HEK293 (cell line): ENCODE measurements at regions not wholly inside any gene's neighbourhood (a gene's known extent, or its start where the extent isn't known, plus 50 kb on each side); places are given as distances from the start of the nearest gene placed in this dataset.

ENCODE experiments used
- CTCF ChIA-PET: fragments of 350-600 bp; formaldehyde crosslinking; extraction: SDS; loops from one replicate; lab custom pipeline; 2021; ENCODE audit warnings: antibody characterized with exemption; lab: Yijun Ruan, JAX
- POLR2A ChIA-PET: fragments of 300-600 bp; formaldehyde crosslinking; extraction: SDS; loops from one replicate; lab custom pipeline; 2020; ENCODE audit warnings: antibody characterized with exemption, inconsistent platforms; lab: Yijun Ruan, JAX
- H3K27ac ChIP-seq: fragments of 200-500 bp; sonication (Bioruptor generic); 2 replicates; pipeline ENCODE4 v1.5.1; 2014; ENCODE audit warnings: low read depth, low read length, control low read depth, inconsistent platforms; ENCODE audit errors: extremely low read depth
- H3K36me3 ChIP-seq, 2 experiments: fragments of 200-500 bp in 1 of 2; sonication (Bioruptor generic) in 1 of 2; 1 replicate in 1 of 2; 2 replicates in 1 of 2; pipeline ENCODE4 v1.5.1; 2014 to 2017; ENCODE audit warnings: inconsistent platforms in 2 of 2, low read length in 2 of 2; ENCODE audit not compliant: control insufficient read depth in 2 of 2, insufficient read depth in 1 of 2
- H3K4me1 ChIP-seq: fragments of 200-500 bp; sonication (Bioruptor generic); 2 replicates; pipeline ENCODE4 v1.5.1; 2014; ENCODE audit warnings: mild to moderate bottlenecking, low read length, inconsistent platforms; ENCODE audit not compliant: control insufficient read depth, insufficient read depth
- H3K4me3 ChIP-seq: 2 replicates; pipeline ENCODE4 v1.5.1; 2011; ENCODE audit warnings: low read depth, mild to moderate bottlenecking, control low read depth, low read length, moderate library complexity
- H3K9me3 ChIP-seq: fragments of 200-500 bp; sonication (Bioruptor generic); 2 replicates; pipeline ENCODE4 v1.5.1; 2014; ENCODE audit warnings: low read depth, low read length, inconsistent platforms; ENCODE audit not compliant: control insufficient read depth, insufficient read depth
- ATF2 ChIP-seq: fragments of 450-650 bp; formaldehyde crosslinking; IDR thresholded peaks from 2 replicates; pipeline ENCODE4 v1.5.1; 2016; ENCODE audit warnings: missing biosample characterization, missing genetic modification characterization, low read depth
- EGR2 ChIP-seq: fragments of 450-650 bp; formaldehyde crosslinking; IDR thresholded peaks from 2 replicates; pipeline ENCODE4 v1.5.1; 2016; ENCODE audit warnings: low read depth, missing biosample characterization, missing genetic modification characterization
- GFI1B ChIP-seq: fragments of 450-650 bp; formaldehyde crosslinking; IDR thresholded peaks from 2 replicates; pipeline ENCODE4 v1.5.1; 2016; ENCODE audit warnings: missing biosample characterization, missing genetic modification characterization
- GLI4 ChIP-seq: fragments of 450-650 bp; formaldehyde crosslinking; IDR thresholded peaks from 2 replicates; pipeline ENCODE4 v1.5.1; 2016; ENCODE audit warnings: missing biosample characterization, missing genetic modification characterization
- MEIS1 ChIP-seq: sonication (generic); formaldehyde crosslinking; IDR thresholded peaks from 2 replicates; pipeline ENCODE4 v1.8.1; 2022; ENCODE audit warnings: missing genetic modification reagents, mild to moderate bottlenecking, borderline replicate concordance
- YY2 ChIP-seq: fragments of 450-650 bp; formaldehyde crosslinking; IDR thresholded peaks from 2 replicates; pipeline ENCODE4 v1.5.1; 2016; ENCODE audit warnings: missing biosample characterization, missing genetic modification characterization
- ZBTB10 ChIP-seq: fragments of 450-650 bp; formaldehyde crosslinking; IDR thresholded peaks from 2 replicates; pipeline ENCODE4 v1.5.1; 2016; ENCODE audit warnings: missing biosample characterization, missing genetic modification characterization
- ZBTB21 ChIP-seq: fragments of 450-650 bp; formaldehyde crosslinking; IDR thresholded peaks from 2 replicates; pipeline ENCODE4 v1.5.1; 2017; ENCODE audit warnings: missing biosample characterization, missing genetic modification characterization
- ZNF114 ChIP-seq: fragments of 450-650 bp; formaldehyde crosslinking; IDR thresholded peaks from 2 replicates; pipeline ENCODE4 v1.5.0; 2017; ENCODE audit warnings: missing biosample characterization, missing genetic modification characterization
- ZNF169 ChIP-seq: fragments of 450-650 bp; formaldehyde crosslinking; IDR thresholded peaks from 2 replicates; pipeline ENCODE4 v1.5.1; 2016; ENCODE audit warnings: missing biosample characterization, missing genetic modification characterization
- ZNF174 ChIP-seq: fragments of 450-650 bp; formaldehyde crosslinking; IDR thresholded peaks from 2 replicates; pipeline ENCODE4 v1.5.0; 2017; ENCODE audit warnings: missing biosample characterization, mild to moderate bottlenecking, missing genetic modification characterization
- ZNF211 ChIP-seq: fragments of 450-650 bp; formaldehyde crosslinking; IDR thresholded peaks from 2 replicates; pipeline ENCODE4 v1.5.1; 2016; ENCODE audit warnings: low read depth, missing biosample characterization, missing genetic modification characterization
- ZNF341 ChIP-seq: fragments of 450-650 bp; formaldehyde crosslinking; IDR thresholded peaks from 2 replicates; pipeline ENCODE4; 2016; ENCODE audit warnings: low read depth, missing biosample characterization, missing genetic modification characterization
- ZNF433 ChIP-seq: fragments of 450-650 bp; formaldehyde crosslinking; IDR thresholded peaks from 2 replicates; pipeline ENCODE4 v1.5.1; 2016; ENCODE audit warnings: missing biosample characterization, missing genetic modification characterization, low read depth
- ZNF501 ChIP-seq: fragments of 450-650 bp; formaldehyde crosslinking; IDR thresholded peaks from 2 replicates; pipeline ENCODE4 v1.5.1; 2016; ENCODE audit warnings: missing biosample characterization, missing genetic modification characterization
- ZNF548 ChIP-seq: fragments of 450-650 bp; formaldehyde crosslinking; IDR thresholded peaks from 2 replicates; pipeline ENCODE4 v1.5.1; 2016; ENCODE audit warnings: missing biosample characterization, missing genetic modification characterization
- ZNF621 ChIP-seq: fragments of 450-650 bp; formaldehyde crosslinking; IDR thresholded peaks from 2 replicates; pipeline ENCODE4 v1.5.1; 2017; ENCODE audit warnings: missing biosample characterization, missing genetic modification characterization
- ZNF843 ChIP-seq: fragments of 450-650 bp; formaldehyde crosslinking; IDR thresholded peaks from 2 replicates; pipeline ENCODE4 v1.5.1; 2016; ENCODE audit warnings: missing biosample characterization, missing genetic modification characterization
- TF ChIP-seq, protein P1 (sequence below): fragments of 450-650 bp; formaldehyde crosslinking; IDR thresholded peaks from 2 replicates; pipeline ENCODE4 v1.5.1; 2016; ENCODE audit warnings: missing biosample characterization, missing genetic modification characterization
- TF ChIP-seq, protein P2 (sequence below): fragments of 450-650 bp; formaldehyde crosslinking; IDR thresholded peaks from 2 replicates; pipeline ENCODE4 v1.5.1; 2016; ENCODE audit warnings: missing biosample characterization, missing genetic modification characterization

- H3K27ac ChIP-seq = no peak overlapping the region
- H3K9me3 ChIP-seq = no peaks in the 10 kb centered on the region
- no peaks in the 10 kb centered on the region for H3K36me3 ChIP-seq
- POLR2A ChIA-PET = no interaction called here
- TF ChIP-seq ZNF433 (tag by site-specific recombination) (no peak), ZNF169 (tag by site-specific recombination) (no peak)
- no peaks in the 10 kb centered on the region for H3K4me1 ChIP-seq
- CTCF ChIA-PET = no interaction called here
- no peak overlapping the region for H3K4me3 ChIP-seq
Observed at GRCh38 chr6:140966676-140967075, 1166.0 kb upstream of the GJE1 start.

- ChIA-PET POLR2A (no interaction called here), CTCF (interaction anchor here (0.5 to 0.7 kb wide), 2 partner anchors 1084 to 1451 kb away, joined by 3 to 5 read pairs; no protein-coding TSS in a partner anchor)
- H3K4me1 ChIP-seq = no peaks in the 10 kb centered on the region
- H3K36me3 ChIP-seq = no peaks in the 10 kb centered on the region
- TF ChIP-seq ZNF174 (tag by site-specific recombination) (no peak), ZNF341 (tag by site-specific recombination) (no peak), ZNF621 (tag by site-specific recombination) (no peak), YY2 (tag by site-specific recombination) (no peak), ZNF114 (tag by site-specific recombination) (no peak), ZBTB21 (no peak), ZNF843 (tag by site-specific recombination) (no peak), EGR2 (tag by site-specific recombination) (no peak), ZNF211 (tag by site-specific recombination) (no peak), MEIS1 (no peak), GLI4 (tag by site-specific recombination) (no peak), ZNF548 (tag by site-specific recombination) (no peak), ZBTB10 (no peak), ZNF501 (no peak)
- TF ChIP-seq, protein P1, sequence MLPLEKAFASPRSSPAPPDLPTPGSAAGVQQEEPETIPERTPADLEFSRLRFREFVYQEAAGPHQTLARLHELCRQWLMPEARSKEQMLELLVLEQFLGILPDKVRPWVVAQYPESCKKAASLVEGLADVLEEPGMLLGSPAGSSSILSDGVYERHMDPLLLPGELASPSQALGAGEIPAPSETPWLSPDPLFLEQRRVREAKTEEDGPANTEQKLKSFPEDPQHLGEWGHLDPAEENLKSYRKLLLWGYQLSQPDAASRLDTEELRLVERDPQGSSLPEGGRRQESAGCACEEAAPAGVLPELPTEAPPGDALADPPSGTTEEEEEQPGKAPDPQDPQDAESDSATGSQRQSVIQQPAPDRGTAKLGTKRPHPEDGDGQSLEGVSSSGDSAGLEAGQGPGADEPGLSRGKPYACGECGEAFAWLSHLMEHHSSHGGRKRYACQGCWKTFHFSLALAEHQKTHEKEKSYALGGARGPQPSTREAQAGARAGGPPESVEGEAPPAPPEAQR (tag by site-specific recombination) = no peak
- H3K9me3 ChIP-seq = no peaks in the 10 kb centered on the region
- no peak overlapping the region for H3K27ac ChIP-seq
- H3K4me3 ChIP-seq = no peak overlapping the region
Observed at GRCh38 chr6:140960566-140960965, 1172.2 kb upstream of the GJE1 start.

- Histone ChIP-seq H3K4me1 (no peaks in the 10 kb centered on the region), H3K4me3 (no peak overlapping the region), H3K9me3 (no peaks in the 10 kb centered on the region), H3K36me3 (no peaks in the 10 kb centered on the region), H3K27ac (no peak overlapping the region)
- ChIA-PET CTCF (no interaction called here), POLR2A (no interaction called here)
- TF ChIP-seq ATF2 (tag by site-specific recombination) (0 out of 2 replicates have a peak, but pooled peaks have one; percentile 44), GFI1B (no peak)
- TF ChIP-seq, protein P2, sequence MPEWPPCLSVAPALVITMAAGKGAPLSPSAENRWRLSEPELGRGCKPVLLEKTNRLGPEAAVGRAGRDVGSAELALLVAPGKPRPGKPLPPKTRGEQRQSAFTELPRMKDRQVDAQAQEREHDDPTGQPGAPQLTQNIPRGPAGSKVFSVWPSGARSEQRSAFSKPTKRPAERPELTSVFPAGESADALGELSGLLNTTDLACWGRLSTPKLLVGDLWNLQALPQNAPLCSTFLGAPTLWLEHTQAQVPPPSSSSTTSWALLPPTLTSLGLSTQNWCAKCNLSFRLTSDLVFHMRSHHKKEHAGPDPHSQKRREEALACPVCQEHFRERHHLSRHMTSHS (tag by site-specific recombination) = no peak
Observed at GRCh38 chr6:140957386-140957785, 1175.3 kb upstream of the GJE1 start.
